WTC11 (cell line): ENCODE measurements at regions not wholly inside any gene's neighbourhood (a gene's known extent, or its start where the extent isn't known, plus 50 kb on each side); places are given as distances from the start of the nearest gene placed in this dataset.

Experiments used
- ATAC-seq: fragments of 200-7000 bp; cut with Tn5 transposase; 2 replicates; pipeline ENCODE4 v1.10.0; 2021; ENCODE audit warnings: mild to moderate bottlenecking, moderate library complexity
- CTCF ChIA-PET: fragments of 300-600 bp; sonication (Branson Sonifier 250); formaldehyde crosslinking; loops from one replicate; lab custom pipeline; 2021; ENCODE audit warnings: antibody characterized with exemption; lab: Charles Lee
- POLR2A ChIA-PET: fragments of 350-600 bp; sonication (Branson Sonifier 250); formaldehyde crosslinking; loops from one replicate; lab custom pipeline; 2021; ENCODE audit warnings: antibody characterized with exemption; lab: Charles Lee
- DNase-seq: peaks from one replicate; pipeline ENCODE4 v3.0.0; 2021; ENCODE audit warnings: low spot score
- H3K27ac Mint-ChIP-seq: 2 replicates; pipeline ENCODE4 v1.8.0; 2021; ENCODE audit warnings: mixed read lengths
- H3K27me3 Mint-ChIP-seq: 2 replicates; pipeline ENCODE4 v1.8.0; 2021; ENCODE audit warnings: low read depth, mild to moderate bottlenecking, moderate library complexity, mixed read lengths
- H3K36me3 Mint-ChIP-seq: 2 replicates; pipeline ENCODE4 v1.8.0; 2021; ENCODE audit warnings: mixed read lengths
- H3K4me1 Mint-ChIP-seq: 2 replicates; pipeline ENCODE4 v1.8.0; 2022; ENCODE audit warnings: mixed read lengths
- H3K4me3 Mint-ChIP-seq: 2 replicates; pipeline ENCODE4 v1.8.0; 2021; ENCODE audit warnings: mild to moderate bottlenecking, moderate library complexity, mixed read lengths
- H3K9me3 Mint-ChIP-seq: 2 replicates; pipeline ENCODE4 v1.8.0; 2021; ENCODE audit warnings: mixed read lengths
- ARID4B ChIP-seq: sonication (generic); formaldehyde crosslinking; IDR thresholded peaks from 2 replicates; pipeline ENCODE4 v1.8.0; 2023; ENCODE audit warnings: missing genetic modification reagents, mild to moderate bottlenecking, borderline replicate concordance
- ATF3 ChIP-seq: sonication (generic); formaldehyde crosslinking; conservative IDR thresholded peaks from 2 replicates; pipeline ENCODE4 v1.8.1; 2022; ENCODE audit warnings: mild to moderate bottlenecking, missing genetic modification reagents
- ATF6 ChIP-seq: sonication (generic); formaldehyde crosslinking; IDR thresholded peaks from 2 replicates; pipeline ENCODE4 v1.8.1; 2023; ENCODE audit warnings: mild to moderate bottlenecking, missing genetic modification reagents
- CBFB ChIP-seq: sonication (generic); formaldehyde crosslinking; IDR thresholded peaks from 2 replicates; pipeline ENCODE4 v1.8.1; 2022; ENCODE audit warnings: mild to moderate bottlenecking, low read depth, missing genetic modification reagents
- CREB1 ChIP-seq: sonication (generic); formaldehyde crosslinking; IDR thresholded peaks from 2 replicates; pipeline ENCODE4 v1.8.0; 2023; ENCODE audit warnings: mild to moderate bottlenecking, missing genetic modification reagents
- E2F5 ChIP-seq: sonication (generic); formaldehyde crosslinking; IDR thresholded peaks from 2 replicates; pipeline ENCODE4 v1.8.1; 2022; ENCODE audit warnings: mild to moderate bottlenecking, moderate library complexity, missing genetic modification reagents
- ELF4 ChIP-seq: sonication (generic); formaldehyde crosslinking; IDR thresholded peaks from 2 replicates; pipeline ENCODE4 v1.8.1; 2022; ENCODE audit warnings: low read depth, mild to moderate bottlenecking, moderate library complexity, missing genetic modification reagents
- ERG ChIP-seq: fragments of 250-450 bp; sonication (Bioruptor Pico); IDR thresholded peaks from 2 replicates; pipeline ENCODE4 v1.8.0; 2021; ENCODE audit warnings: mild to moderate bottlenecking
- HMGA2 ChIP-seq: fragments of 250-450 bp; sonication (Bioruptor Pico); IDR thresholded peaks from 2 replicates; pipeline ENCODE4 v1.4.0; 2021; ENCODE audit warnings: mild to moderate bottlenecking, moderate library complexity
- JUN ChIP-seq: sonication (generic); formaldehyde crosslinking; IDR thresholded peaks from 2 replicates; pipeline ENCODE4 v1.8.0; 2023; ENCODE audit warnings: mild to moderate bottlenecking, missing genetic modification reagents
- MXD4 ChIP-seq: fragments of 250-450 bp; sonication (Bioruptor Pico); IDR thresholded peaks from 2 replicates; pipeline ENCODE4 v1.8.0; 2021; ENCODE audit warnings: mild to moderate bottlenecking, moderate library complexity, borderline replicate concordance
- NR2C2 ChIP-seq: sonication (generic); formaldehyde crosslinking; IDR thresholded peaks from 2 replicates; pipeline ENCODE4 v1.8.0; 2022; ENCODE audit warnings: mild to moderate bottlenecking, missing genetic modification reagents
- ZNF219 ChIP-seq: sonication (generic); formaldehyde crosslinking; IDR thresholded peaks from 2 replicates; pipeline ENCODE4 v1.8.0; 2023; ENCODE audit warnings: missing genetic modification reagents, mild to moderate bottlenecking, borderline replicate concordance
- ZNF263 ChIP-seq: sonication (generic); formaldehyde crosslinking; IDR thresholded peaks from 2 replicates; pipeline ENCODE4 v1.8.1; 2022; ENCODE audit warnings: low read depth, mild to moderate bottlenecking, moderate library complexity, missing genetic modification reagents
- ZNF317 ChIP-seq: sonication (generic); formaldehyde crosslinking; IDR thresholded peaks from 2 replicates; pipeline ENCODE4 v1.8.1; 2023; ENCODE audit warnings: low read depth, mild to moderate bottlenecking, moderate library complexity, missing genetic modification reagents, borderline replicate concordance
- ZNF425 ChIP-seq: fragments of 250-450 bp; sonication (Bioruptor Pico); conservative IDR thresholded peaks from 2 replicates; pipeline ENCODE4 v1.9.0; 2021; ENCODE audit warnings: mild to moderate bottlenecking

GRCh38 chr22:47296405-47297260, 534.2 kb downstream of the TBC1D22A start:
- Mint-ChIP-seq H3K4me1 (no peaks in the 10 kb centered on the region), H3K4me3 (no peak overlapping the region), H3K36me3 (peaks cover 3% of the 10 kb centered on the region; the same call in 1 of the 2 replicates), H3K27ac (no peak overlapping the region), H3K9me3 (peaks cover 11% of the 10 kb centered on the region), H3K27me3 (peaks cover 3% of the 10 kb centered on the region; the same call in 1 of the 2 replicates)
- ATAC-seq, result no peak
- TF ChIP-seq CREB1 (no peak), ZNF425 (CRISPR knock-in tag) (no peak), MXD4 (CRISPR knock-in tag) (no peak), ARID4B (CRISPR knock-in tag) (no peak), ERG (CRISPR knock-in tag) (no peak), ELF4 (CRISPR knock-in tag) (no peak), ATF3 (CRISPR knock-in tag) (no peak), NR2C2 (CRISPR knock-in tag) (no peak), ATF6 (CRISPR knock-in tag) (no peak), ZNF317 (CRISPR knock-in tag) (no peak), ZNF263 (CRISPR knock-in tag) (no peak), E2F5 (CRISPR knock-in tag) (no peak), HMGA2 (no peak), CBFB (CRISPR knock-in tag) (no peak), JUN (CRISPR knock-in tag) (no peak), ZNF219 (CRISPR knock-in tag) (no peak)
- no peak for DNase-seq
- POLR2A ChIA-PET, result no interaction called here
- CTCF ChIA-PET, result no interaction called here
